Endothelial cell of umbilical vein (primary cell): ENCODE measurements at regions not wholly inside any gene's neighbourhood (a gene's known extent, or its start where the extent isn't known, plus 50 kb on each side); places are given as distances from the start of the nearest gene placed in this dataset.

Experiments used
- BruUV-seq: library from RNA; stranded (reverse); fragments of 400-500 nt; replicated peaks from 2 replicates; lab custom pipeline; 2021; lab: Mats Ljungman, UMichigan
- CTCF ChIA-PET: fragments of 300-600, 350-600 bp; sonication (Branson Sonifier 250); formaldehyde crosslinking; loops from one replicate; lab custom pipeline; 2021; ENCODE audit warnings: antibody characterized with exemption, inconsistent platforms; lab: Charles Lee
- POLR2A ChIA-PET: fragments of 300-600, 350-600 bp; sonication (Branson Sonifier 250); formaldehyde crosslinking; loops from one replicate; lab custom pipeline; 2021; ENCODE audit warnings: antibody characterized with exemption, inconsistent platforms; lab: Charles Lee
- DNase-seq: peaks from one replicate; pipeline ENCODE4 v3.0.0-alpha.2; 2011; ENCODE audit warnings: low read depth, low spot score
- FAIRE-seq: peaks from 2 replicates; lab custom pipeline; 2011; peaks lifted over from hg19 to GRCh38; lab: Jason Lieb, UNC
- H2AFZ ChIP-seq: 2 replicates; pipeline ENCODE4 v1.6.0; 2012; ENCODE audit warnings: low read depth, low read length, control low read depth, inconsistent platforms
- H3K27ac ChIP-seq: 2 replicates; pipeline ENCODE4 v1.5.1; 2011; ENCODE audit warnings: low read depth, mild to moderate bottlenecking, control low read depth, low read length, moderate library complexity; ENCODE audit not compliant: insufficient read depth
- H3K27me3 ChIP-seq, 2 experiments: 2 replicates each; pipeline versions ENCODE4 v1.6.0 to v1.6.1; 2011; ENCODE audit warnings: low read length in 2 of 2, mixed read lengths in 1 of 2; ENCODE audit not compliant: control insufficient read depth in 2 of 2, insufficient read depth in 2 of 2
- H3K36me3 ChIP-seq, 2 experiments: 2 replicates in 1 of 2; 3 replicates in 1 of 2; pipeline ENCODE4 v1.5.1; 2011; ENCODE audit warnings: low read length in 2 of 2, mild to moderate bottlenecking in 1 of 2, moderate library complexity in 1 of 2; ENCODE audit not compliant: control insufficient read depth in 2 of 2, insufficient read depth in 2 of 2; ENCODE audit errors: extremely low read depth in 1 of 2
- H3K4me1 ChIP-seq: 3 replicates; pipeline ENCODE4 v1.5.1; 2011; ENCODE audit warnings: mild to moderate bottlenecking, low read length; ENCODE audit not compliant: control insufficient read depth, insufficient read depth; ENCODE audit errors: extremely low read depth
- H3K4me2 ChIP-seq: 2 replicates; pipeline ENCODE4 v1.6.1; 2011; ENCODE audit warnings: low read length, control low read depth, mixed read lengths; ENCODE audit not compliant: insufficient read depth
- H3K4me3 ChIP-seq, 3 experiments: fragments of 200-600 bp in 1 of 3; sonication (generic), shearing (Covaris generic) in 1 of 3; replicated peaks in 1 of 3; 2 replicates each; pipeline ENCODE4 v1.5.1; 2011 to 2016; ENCODE audit warnings: control low read depth in 3 of 3, low read length in 3 of 3, mild to moderate bottlenecking in 2 of 3, inconsistent platforms in 1 of 3, low read depth in 1 of 3, moderate library complexity in 1 of 3; ENCODE audit not compliant: insufficient read depth in 1 of 3
- H3K79me2 ChIP-seq: 2 replicates; pipeline ENCODE4 v1.6.0; 2012; ENCODE audit warnings: low read length, inconsistent platforms; ENCODE audit not compliant: control insufficient read depth, insufficient read depth
- H3K9ac ChIP-seq: replicated peaks from 2 replicates; pipeline ENCODE3; 2011; ENCODE audit warnings: low read length, control low read depth; ENCODE audit not compliant: insufficient read depth; ENCODE audit errors: extremely low read depth
- H3K9me1 ChIP-seq: replicated peaks from 3 replicates; pipeline ENCODE4 v1.6.0; 2011; ENCODE audit warnings: mild to moderate bottlenecking, low read length; ENCODE audit not compliant: control insufficient read depth, insufficient read depth; ENCODE audit errors: extremely low read depth
- H3K9me3 ChIP-seq: replicated peaks from 2 replicates; pipeline ENCODE4 v1.5.1; 2012; ENCODE audit warnings: low read length, inconsistent platforms; ENCODE audit not compliant: control insufficient read depth, insufficient read depth
- H4K20me1 ChIP-seq: replicated peaks from 2 replicates; pipeline ENCODE3; 2011; ENCODE audit warnings: mild to moderate bottlenecking, low read length; ENCODE audit not compliant: control insufficient read depth, insufficient read depth; ENCODE audit errors: extremely low read depth
- EZH2 ChIP-seq: IDR thresholded peaks from 2 replicates; pipeline ENCODE4 v1.6.1; 2012; ENCODE audit warnings: borderline replicate concordance, low read depth, mild to moderate bottlenecking, moderate library complexity, low read length, inconsistent platforms; ENCODE audit not compliant: severe bottlenecking
- FOS ChIP-seq: IDR thresholded peaks from 2 replicates; pipeline ENCODE4 v1.6.1; 2011; ENCODE audit warnings: mild to moderate bottlenecking, low read length, moderate library complexity, borderline replicate concordance; ENCODE audit not compliant: insufficient read depth
- GATA2 ChIP-seq: IDR thresholded peaks from 2 replicates; pipeline ENCODE4 v1.7.0; 2011; ENCODE audit warnings: low read depth, mild to moderate bottlenecking, moderate library complexity, mixed read lengths, low read length; ENCODE audit not compliant: insufficient read length, insufficient read depth
- JUN ChIP-seq: IDR thresholded peaks from 2 replicates; pipeline ENCODE4 v1.6.1; 2011; ENCODE audit warnings: borderline replicate concordance, low read depth; ENCODE audit not compliant: insufficient read length, insufficient read depth
- MYC ChIP-seq: IDR thresholded peaks from one replicate; pipeline ENCODE4 v1.6.1; 2011; ENCODE audit warnings: mild to moderate bottlenecking, low read depth, low read length
- POLR2A ChIP-seq: IDR thresholded peaks from 2 replicates; pipeline ENCODE4 v1.6.1; 2012; ENCODE audit warnings: low read depth, mild to moderate bottlenecking, control low read depth, low read length
- POLR2AphosphoS5 ChIP-seq: IDR thresholded peaks from 2 replicates; pipeline ENCODE4 v1.6.1; 2012; ENCODE audit warnings: low read depth, mild to moderate bottlenecking, control low read depth, low read length, moderate library complexity; ENCODE audit not compliant: insufficient read depth
- dilution Hi-C: fragments of 300-500 bp; cut with MboI; formaldehyde crosslinking; loops from one replicate; pipeline ENCODE4 v1.15.0; 2019; ENCODE audit warnings: low sequenced_read_pairs; ENCODE audit not compliant: extremely low pct_ligation_motif_present
- intact Hi-C: fragments of 100-400 bp; cut with micrococcal nuclease; formaldehyde crosslinking; loops from one replicate; pipeline ENCODE4 v1.10.0; 2022
- TF ChIP-seq, protein P1 (sequence below), 2 donors: IDR thresholded peaks; 1 replicate in 1 of 2; 2 replicates in 1 of 2; pipeline ENCODE4 v1.5.1; 2011; ENCODE audit warnings: low read length in 2 of 2, mild to moderate bottlenecking in 2 of 2, moderate library complexity in 2 of 2, control low read depth in 1 of 2, inconsistent platforms in 1 of 2, low read depth in 1 of 2; ENCODE audit not compliant: insufficient read depth in 1 of 2; ENCODE audit errors: extremely low read depth in 1 of 2
- TF ChIP-seq, protein P2 (sequence below): IDR thresholded peaks from 2 replicates; pipeline ENCODE4 v1.6.1; 2011; ENCODE audit not compliant: insufficient read depth, insufficient read length

DNA sequence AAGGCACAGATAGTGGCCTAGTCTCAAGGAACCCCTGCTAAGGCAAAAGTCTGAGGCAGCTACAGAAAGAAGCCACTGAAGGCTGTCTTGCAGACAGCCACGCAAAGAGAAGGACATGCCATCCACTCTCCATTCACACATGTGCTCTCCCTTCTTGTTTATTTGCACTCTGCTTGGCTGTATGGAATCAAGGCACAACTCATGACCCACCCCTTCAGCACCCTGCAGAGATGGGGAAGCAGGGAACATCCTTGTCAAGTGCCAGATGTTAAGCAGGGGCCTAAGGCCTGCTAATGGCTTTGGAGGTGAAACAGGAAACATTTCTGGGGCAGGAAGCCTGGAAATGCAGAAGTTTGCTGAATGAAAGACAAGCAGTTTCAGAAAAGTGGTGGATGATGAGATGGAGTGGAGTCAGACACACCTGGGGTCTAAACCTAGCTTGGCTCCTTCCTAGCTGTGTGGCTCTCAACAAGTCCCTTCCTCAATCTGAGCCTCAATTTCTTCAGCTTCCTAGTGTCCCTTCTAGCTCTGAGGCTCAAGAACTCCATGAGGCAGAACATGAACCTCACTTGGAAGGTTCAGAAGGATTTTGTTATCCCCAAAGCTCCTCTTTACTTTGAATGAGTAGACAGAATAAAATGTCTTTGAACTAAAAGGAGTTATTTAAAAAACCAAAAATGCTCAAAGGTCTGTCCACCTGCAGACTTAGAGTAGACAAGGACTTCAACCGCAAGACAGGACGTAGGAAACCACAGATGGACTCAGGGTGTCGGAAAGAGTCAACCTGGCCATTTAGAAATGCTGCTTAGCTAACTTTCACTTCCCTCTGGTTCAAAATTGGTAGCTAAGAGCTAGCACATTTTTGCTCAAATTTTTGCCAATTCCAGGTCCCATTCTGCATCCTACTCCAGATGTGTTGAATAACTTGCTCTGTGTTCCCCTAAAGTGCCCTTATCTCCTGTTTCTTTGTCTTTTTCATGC lies 283.1 kb downstream of the PLPP3 start:
- H3K9ac ChIP-seq, result no peak overlapping the region
- H3K27ac ChIP-seq, result no peak overlapping the region
- H2AFZ ChIP-seq, result no peak overlapping the region
- no peaks in the 10 kb centered on the region for H3K27me3 ChIP-seq
- no peaks in the 10 kb centered on the region for H4K20me1 ChIP-seq
- no peak for DNase-seq
- H3K79me2 ChIP-seq, result no peaks in the 10 kb centered on the region
- CTCF ChIA-PET, result interaction anchor here (1.1 kb wide), 1 partner anchor 11 kb away, joined by 3 read pairs; no protein-coding TSS in a partner anchor
- peaks cover 2% of the 10 kb centered on the region for H3K4me1 ChIP-seq
- no peaks in the 10 kb centered on the region for H3K36me3 ChIP-seq
- dilution Hi-C loops, result no loop called here
- H3K4me2 ChIP-seq, result no peak overlapping the region
- BruUV-seq, result no TSS peak
- TF ChIP-seq POLR2AphosphoS5 (no peak), FOS (no peak), POLR2A (no peak), MYC (no peak), GATA2 (no peak), JUN (no peak), EZH2 (no peak)
- TF ChIP-seq, protein P1, sequence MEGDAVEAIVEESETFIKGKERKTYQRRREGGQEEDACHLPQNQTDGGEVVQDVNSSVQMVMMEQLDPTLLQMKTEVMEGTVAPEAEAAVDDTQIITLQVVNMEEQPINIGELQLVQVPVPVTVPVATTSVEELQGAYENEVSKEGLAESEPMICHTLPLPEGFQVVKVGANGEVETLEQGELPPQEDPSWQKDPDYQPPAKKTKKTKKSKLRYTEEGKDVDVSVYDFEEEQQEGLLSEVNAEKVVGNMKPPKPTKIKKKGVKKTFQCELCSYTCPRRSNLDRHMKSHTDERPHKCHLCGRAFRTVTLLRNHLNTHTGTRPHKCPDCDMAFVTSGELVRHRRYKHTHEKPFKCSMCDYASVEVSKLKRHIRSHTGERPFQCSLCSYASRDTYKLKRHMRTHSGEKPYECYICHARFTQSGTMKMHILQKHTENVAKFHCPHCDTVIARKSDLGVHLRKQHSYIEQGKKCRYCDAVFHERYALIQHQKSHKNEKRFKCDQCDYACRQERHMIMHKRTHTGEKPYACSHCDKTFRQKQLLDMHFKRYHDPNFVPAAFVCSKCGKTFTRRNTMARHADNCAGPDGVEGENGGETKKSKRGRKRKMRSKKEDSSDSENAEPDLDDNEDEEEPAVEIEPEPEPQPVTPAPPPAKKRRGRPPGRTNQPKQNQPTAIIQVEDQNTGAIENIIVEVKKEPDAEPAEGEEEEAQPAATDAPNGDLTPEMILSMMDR (IDR thresholded peaks at IDR 0.05; ENCODE audit: extremely low read depth in 1 of 2, insufficient read depth in 1 of 2, low read depth in 1 of 2, low read length in 2 of 2), result no peak
- TF ChIP-seq, protein P2, sequence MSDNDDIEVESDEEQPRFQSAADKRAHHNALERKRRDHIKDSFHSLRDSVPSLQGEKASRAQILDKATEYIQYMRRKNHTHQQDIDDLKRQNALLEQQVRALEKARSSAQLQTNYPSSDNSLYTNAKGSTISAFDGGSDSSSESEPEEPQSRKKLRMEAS, result no peak
- no peaks in the 10 kb centered on the region for H3K9me1 ChIP-seq
- intact Hi-C loops, result no loop called here
- H3K9me3 ChIP-seq, result no peaks in the 10 kb centered on the region
- POLR2A ChIA-PET, result no interaction called here
- H3K4me3 ChIP-seq, result no peak overlapping the region
- FAIRE-seq, result no peak
